Adrenal gland (tissue), 9 donors: ENCODE measurements at regions not wholly inside any gene's neighbourhood (a gene's known extent, or its start where the extent isn't known, plus 50 kb on each side); places are given as distances from the start of the nearest gene placed in this dataset.

Source experiments
- DNase-seq, 7 donors: peaks; one replicate each; pipeline ENCODE4 v3.0.0-alpha.2; 2019 to 2020
- H3K27ac ChIP-seq, 5 donors: fragments of 200-600 bp; sonication (generic) in 4 of 5; 1 replicate in 3 of 5; 2 replicates in 2 of 5; pipeline versions ENCODE4 v1.5.1 to v1.8.0; 2016 to 2020; ENCODE audit warnings: mild to moderate bottlenecking in 1 of 5
- H3K27me3 ChIP-seq: fragments of 200-600 bp; 2 replicates; pipeline ENCODE4 v1.8.0; 2021
- H3K36me3 ChIP-seq, 2 donors: fragments of 200-600 bp; replicated peaks in 1 of 2; 1 replicate in 1 of 2; 2 replicates in 1 of 2; pipeline versions ENCODE4 v1.5.1 to v1.8.0; 2018 to 2022
- H3K4me1 ChIP-seq, 2 donors: fragments of 200-600 bp; replicated peaks in 1 of 2; 1 replicate in 1 of 2; 2 replicates in 1 of 2; pipeline versions ENCODE4 v1.5.1 to v1.8.0; 2018 to 2021
- H3K4me3 ChIP-seq, 4 donors: fragments of 200-600 bp; sonication (generic) in 3 of 4; one replicate each; pipeline ENCODE4 v1.5.1; 2016 to 2018
- H3K9me3 ChIP-seq, 3 donors: fragments of 200-600 bp; sonication (generic) in 1 of 3; replicated peaks in 1 of 3; 1 replicate in 2 of 3; 2 replicates in 1 of 3; pipeline versions ENCODE4 v1.5.1 to v1.8.0; 2016 to 2021
- POLR2A ChIP-seq, 2 donors: fragments of 450-650 bp; IDR thresholded peaks; one replicate each; pipeline ENCODE4 v1.6.1; 2017; ENCODE audit warnings: antibody characterized with exemption in 2 of 2, mild to moderate bottlenecking in 2 of 2, moderate library complexity in 1 of 2
- WGBS, 4 donors: extraction: QIAGEN DNeasy Blood & Tissue Kit in 2 of 4; methylation state at CpG; one replicate each; pipeline versions ENCODE4 v1.1.5 to v1.1.7; 2013 to 2017; 5-methylcytosine and 5-hydroxymethylcytosine counted together
- intact Hi-C, 2 donors: fragments of 100-400 bp; cut with DNase I; formaldehyde crosslinking; loops; one replicate each; pipeline versions ENCODE4 v1.14.1 to v1.15.0; 2022 to 2023
- TF ChIP-seq, protein P1 (sequence below), 6 experiments: fragments of 450-650 bp in 4 of 6; fragments of 200-600 bp in 2 of 6; sonication (generic) in 1 of 6; IDR thresholded peaks; 1 replicate in 5 of 6; 2 replicates in 1 of 6; pipeline versions ENCODE4 v1.5.1 to v1.8.0; 2016 to 2021; ENCODE audit warnings: antibody characterized with exemption in 6 of 6, mild to moderate bottlenecking in 2 of 6, moderate library complexity in 1 of 6
- donor health status: healthy with polysubstance abuse.
- donor health status: Bipolar disorder and iron deficiency.
- donor health status: DM: yes; HTN: yes; CAD: no.
- donor health status: DM: no; HTN: no; CAD: no.
- donor health status: DM: no; HTN: no; CAD: no.

DNA sequence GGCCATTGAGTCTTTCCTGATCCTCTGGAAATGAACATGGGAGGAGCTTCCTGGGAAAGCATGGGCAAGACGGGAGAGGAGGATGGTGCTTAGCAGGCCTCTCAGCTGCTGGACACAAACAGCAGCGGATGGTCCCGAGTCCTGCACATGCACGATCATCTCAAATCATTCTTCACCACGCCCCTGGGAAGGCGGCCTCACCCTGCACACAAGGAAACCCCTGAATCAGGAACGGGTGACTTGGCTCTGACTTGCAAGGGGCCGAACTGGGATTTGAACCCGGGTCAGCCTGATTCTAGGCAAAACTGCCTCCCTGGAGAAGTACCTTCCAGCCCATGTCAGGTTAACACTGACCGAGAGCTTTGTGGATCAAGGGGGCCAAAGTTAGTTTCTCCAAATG lies 134.8 kb upstream of the WNT4 start:
- 90 to 93% (median 91%) methylated on average over 10 of the region's 10 CpGs for WGBS, 4 donors
- intact Hi-C loops = loop anchor here in 1 of 2 donors (10.0 kb wide), 1 partner anchor 173 kb away; no protein-coding TSS in a partner anchor
- Histone ChIP-seq H3K27ac (no peak overlapping the region), H3K9me3 (no peaks in the 10 kb centered on the region), H3K36me3 (no peaks in the 10 kb centered on the region), H3K4me3 (no peak overlapping the region), H3K27me3 (no peaks in the 10 kb centered on the region), H3K4me1 (no peaks in the 10 kb centered on the region)
- TF ChIP-seq, protein P1, sequence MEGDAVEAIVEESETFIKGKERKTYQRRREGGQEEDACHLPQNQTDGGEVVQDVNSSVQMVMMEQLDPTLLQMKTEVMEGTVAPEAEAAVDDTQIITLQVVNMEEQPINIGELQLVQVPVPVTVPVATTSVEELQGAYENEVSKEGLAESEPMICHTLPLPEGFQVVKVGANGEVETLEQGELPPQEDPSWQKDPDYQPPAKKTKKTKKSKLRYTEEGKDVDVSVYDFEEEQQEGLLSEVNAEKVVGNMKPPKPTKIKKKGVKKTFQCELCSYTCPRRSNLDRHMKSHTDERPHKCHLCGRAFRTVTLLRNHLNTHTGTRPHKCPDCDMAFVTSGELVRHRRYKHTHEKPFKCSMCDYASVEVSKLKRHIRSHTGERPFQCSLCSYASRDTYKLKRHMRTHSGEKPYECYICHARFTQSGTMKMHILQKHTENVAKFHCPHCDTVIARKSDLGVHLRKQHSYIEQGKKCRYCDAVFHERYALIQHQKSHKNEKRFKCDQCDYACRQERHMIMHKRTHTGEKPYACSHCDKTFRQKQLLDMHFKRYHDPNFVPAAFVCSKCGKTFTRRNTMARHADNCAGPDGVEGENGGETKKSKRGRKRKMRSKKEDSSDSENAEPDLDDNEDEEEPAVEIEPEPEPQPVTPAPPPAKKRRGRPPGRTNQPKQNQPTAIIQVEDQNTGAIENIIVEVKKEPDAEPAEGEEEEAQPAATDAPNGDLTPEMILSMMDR (IDR thresholded peaks at IDR 0.05) = no peak
- no peak for TF ChIP-seq POLR2A (IDR thresholded peaks at IDR 0.05)
- no peak for DNase-seq

DNA sequence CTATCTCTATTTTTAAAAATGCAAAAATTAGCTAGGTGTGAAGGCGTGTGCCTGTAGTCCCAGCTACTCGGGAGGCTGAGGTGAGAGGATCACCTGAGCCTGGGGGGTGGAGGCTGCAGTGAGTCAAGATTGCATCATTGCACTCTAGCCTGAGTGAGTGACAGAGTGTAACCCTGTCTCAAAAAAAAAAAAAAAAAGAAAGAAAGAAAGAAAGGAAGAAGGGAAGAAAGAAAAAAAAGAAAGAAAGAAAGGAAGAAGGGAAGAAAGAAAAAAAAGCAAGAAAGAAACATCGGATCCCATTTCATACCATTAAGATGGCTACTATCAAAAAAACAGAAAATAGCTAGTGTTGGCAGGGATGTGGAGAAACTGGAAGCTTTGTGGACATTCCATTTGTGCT lies 136.8 kb upstream of the WNT4 start:
- Histone ChIP-seq H3K27me3 (no peaks in the 10 kb centered on the region), H3K27ac (no peak overlapping the region), H3K4me3 (no peak overlapping the region), H3K4me1 (no peaks in the 10 kb centered on the region), H3K36me3 (no peaks in the 10 kb centered on the region), H3K9me3 (no peaks in the 10 kb centered on the region)
- TF ChIP-seq, protein P1 (IDR thresholded peaks at IDR 0.05) = no peak
- TF ChIP-seq POLR2A (IDR thresholded peaks at IDR 0.05) = no peak
- intact Hi-C loops = loop anchor here in 1 of 2 donors (10.0 kb wide), 1 partner anchor 175 kb away; no protein-coding TSS in a partner anchor
- whole genome bisulfite sequencing, 4 donors = 90 to 98% (median 95%) methylated on average over 3 of the region's 3 CpGs
- DNase-seq = no peak

DNA sequence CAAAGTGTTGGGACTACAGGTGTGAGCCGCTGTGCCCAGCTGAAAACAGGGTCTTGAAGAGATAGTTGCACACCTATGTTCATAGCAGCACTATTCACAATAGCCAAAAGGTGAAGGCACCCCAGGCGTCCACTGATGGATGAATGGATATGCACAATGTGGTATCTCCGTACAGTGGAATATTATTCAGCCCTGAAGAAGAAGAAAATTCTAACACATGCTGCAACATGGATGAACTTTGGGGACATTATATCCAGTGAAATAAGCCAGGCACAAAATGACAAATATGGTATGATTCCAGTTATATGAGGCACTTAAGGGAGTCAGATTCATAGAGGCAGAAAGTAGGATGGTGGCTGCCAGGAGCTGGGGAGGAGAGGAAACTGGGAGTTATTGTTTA lies 137.6 kb upstream of the WNT4 start:
- 93 to 97% (median 95%) methylated on average over 3 of the region's 3 CpGs for WGBS, 4 donors
- H3K27me3 ChIP-seq = no peaks in the 10 kb centered on the region
- no peak overlapping the region for H3K27ac ChIP-seq
- H3K9me3 ChIP-seq = no peaks in the 10 kb centered on the region
- DNase-seq = peak in 1 of 7 donors; percentile 10
- H3K4me3 ChIP-seq = no peak overlapping the region
- TF ChIP-seq, protein P1 (IDR thresholded peaks at IDR 0.05) = no peak
- TF ChIP-seq POLR2A (IDR thresholded peaks at IDR 0.05) = no peak
- intact Hi-C loops = no loop called here
- H3K4me1 ChIP-seq = peaks cover 3 to 6% of the 10 kb centered on the region in 2 donors
- H3K36me3 ChIP-seq = no peaks in the 10 kb centered on the region

DNA sequence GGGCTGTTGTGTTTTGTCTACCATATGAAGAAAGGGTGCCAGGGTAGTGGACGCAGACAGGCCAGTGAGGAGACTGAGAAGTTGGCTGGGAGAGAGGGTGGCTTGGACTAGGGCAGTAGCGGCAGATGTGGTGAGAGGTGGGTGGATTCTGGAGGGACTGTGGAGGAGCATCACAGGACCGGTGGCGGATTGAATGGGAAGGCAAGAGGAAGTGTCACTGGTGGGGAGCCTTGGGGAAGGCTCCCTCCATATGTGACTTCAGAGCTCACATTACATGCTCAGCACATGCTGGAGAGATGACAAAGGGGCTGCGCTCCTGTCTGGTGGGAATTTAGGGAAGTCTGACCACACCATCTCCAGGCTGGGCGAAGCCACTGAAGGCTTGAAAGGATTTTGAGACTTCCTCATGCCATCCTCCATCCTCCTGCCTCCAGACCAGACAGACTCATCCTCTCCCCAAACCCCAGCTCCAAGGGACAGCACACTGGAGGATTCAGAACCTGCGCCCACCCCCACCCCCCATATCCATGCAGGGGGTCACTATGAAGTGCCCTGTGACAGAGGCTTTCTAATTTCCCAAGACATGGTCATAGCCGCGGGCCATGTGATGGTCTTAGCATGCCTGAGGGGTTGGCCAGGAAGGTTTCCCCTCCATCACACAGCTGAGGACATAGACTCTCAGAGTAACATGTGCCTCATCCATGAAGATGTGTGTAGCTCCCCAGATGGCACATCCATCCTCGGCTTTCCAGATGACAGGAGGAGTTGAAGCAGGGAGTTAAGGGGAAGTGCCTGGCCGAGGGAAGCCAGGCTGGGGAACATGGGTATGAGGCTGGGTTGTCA lies 138.8 kb upstream of the WNT4 start:
- Histone ChIP-seq H3K27ac (no peak overlapping the region), H3K4me3 (no peak overlapping the region), H3K36me3 (no peaks in the 10 kb centered on the region), H3K27me3 (no peaks in the 10 kb centered on the region), H3K4me1 (peaks cover 15 to 17% of the 10 kb centered on the region in 2 donors), H3K9me3 (no peaks in the 10 kb centered on the region)
- 81 to 90% (median 89%) methylated on average over 8 to 11 of the region's 11 CpGs for WGBS, 4 donors
- TF ChIP-seq, protein P1 (IDR thresholded peaks at IDR 0.05) = no peak
- no peak for TF ChIP-seq POLR2A (IDR thresholded peaks at IDR 0.05)
- intact Hi-C loops = no loop called here
- peak in 4 of 7 donors; percentile 9 to 23 (median 14) for DNase-seq
